ENCODE measurements at regions not wholly inside any gene's neighbourhood (a gene's known extent, or its start where the extent isn't known, plus 50 kb on each side); places are given as distances from the start of the nearest gene placed in this dataset.

DNA sequence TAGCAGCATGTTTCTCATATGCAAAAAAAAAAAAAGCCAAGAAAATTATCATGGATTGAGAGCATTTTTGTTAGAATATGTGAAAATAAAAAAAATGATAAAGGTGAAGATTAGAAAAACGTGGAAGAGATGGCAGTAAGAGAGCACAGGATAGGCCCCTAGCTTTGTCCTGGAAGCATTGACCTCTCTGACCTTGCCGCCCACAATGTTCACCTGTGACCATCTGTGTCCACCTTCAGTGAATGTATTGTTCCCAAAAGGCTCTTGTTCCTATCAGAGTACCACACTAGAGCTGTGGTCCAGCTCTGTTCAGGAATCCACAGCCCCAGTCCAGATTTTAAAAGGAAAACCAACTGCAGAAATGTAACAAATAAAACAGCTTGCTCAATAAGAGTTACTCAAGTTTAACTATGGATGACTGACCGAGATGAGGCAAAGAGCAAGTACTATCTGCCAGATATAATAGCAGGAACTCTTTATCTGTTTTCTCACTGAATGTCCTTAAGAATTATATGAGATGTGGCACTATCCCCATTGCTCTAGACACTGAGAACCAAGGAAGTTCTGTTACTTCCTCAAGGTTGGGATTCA is 287.7 kb upstream of the STXBP5 start:
- Mint-ChIP-seq H3K36me3 (ENCODE audit: low read depth) (no peaks in the 10 kb centered on the region), H3K9me3 (peaks cover 5% of the 10 kb centered on the region), H3K27ac (no peak overlapping the region), H3K27me3 (ENCODE audit: low read depth, poor library complexity) (no peaks in the 10 kb centered on the region), H3K4me1 (peaks cover 26% of the 10 kb centered on the region), H3K4me3 (no peak overlapping the region)
- TF ChIP-seq, protein P1, sequence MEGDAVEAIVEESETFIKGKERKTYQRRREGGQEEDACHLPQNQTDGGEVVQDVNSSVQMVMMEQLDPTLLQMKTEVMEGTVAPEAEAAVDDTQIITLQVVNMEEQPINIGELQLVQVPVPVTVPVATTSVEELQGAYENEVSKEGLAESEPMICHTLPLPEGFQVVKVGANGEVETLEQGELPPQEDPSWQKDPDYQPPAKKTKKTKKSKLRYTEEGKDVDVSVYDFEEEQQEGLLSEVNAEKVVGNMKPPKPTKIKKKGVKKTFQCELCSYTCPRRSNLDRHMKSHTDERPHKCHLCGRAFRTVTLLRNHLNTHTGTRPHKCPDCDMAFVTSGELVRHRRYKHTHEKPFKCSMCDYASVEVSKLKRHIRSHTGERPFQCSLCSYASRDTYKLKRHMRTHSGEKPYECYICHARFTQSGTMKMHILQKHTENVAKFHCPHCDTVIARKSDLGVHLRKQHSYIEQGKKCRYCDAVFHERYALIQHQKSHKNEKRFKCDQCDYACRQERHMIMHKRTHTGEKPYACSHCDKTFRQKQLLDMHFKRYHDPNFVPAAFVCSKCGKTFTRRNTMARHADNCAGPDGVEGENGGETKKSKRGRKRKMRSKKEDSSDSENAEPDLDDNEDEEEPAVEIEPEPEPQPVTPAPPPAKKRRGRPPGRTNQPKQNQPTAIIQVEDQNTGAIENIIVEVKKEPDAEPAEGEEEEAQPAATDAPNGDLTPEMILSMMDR (IDR thresholded peaks at IDR 0.05): no peak
- no peak for DNase-seq

- Mint-ChIP-seq H3K27me3 (ENCODE audit: low read depth, poor library complexity) (peaks cover 3% of the 10 kb centered on the region), H3K4me1 (peaks cover 30% of the 10 kb centered on the region), H3K36me3 (ENCODE audit: low read depth) (no peaks in the 10 kb centered on the region), H3K9me3 (peaks cover 5% of the 10 kb centered on the region), H3K27ac (no peak overlapping the region), H3K4me3 (no peak overlapping the region)
- TF ChIP-seq, protein P1 (IDR thresholded peaks at IDR 0.05): no peak
- DNase-seq: no peak
Measured at GRCh38 chr6:146917182-146917581, 287.0 kb upstream of the STXBP5 start.

DNA sequence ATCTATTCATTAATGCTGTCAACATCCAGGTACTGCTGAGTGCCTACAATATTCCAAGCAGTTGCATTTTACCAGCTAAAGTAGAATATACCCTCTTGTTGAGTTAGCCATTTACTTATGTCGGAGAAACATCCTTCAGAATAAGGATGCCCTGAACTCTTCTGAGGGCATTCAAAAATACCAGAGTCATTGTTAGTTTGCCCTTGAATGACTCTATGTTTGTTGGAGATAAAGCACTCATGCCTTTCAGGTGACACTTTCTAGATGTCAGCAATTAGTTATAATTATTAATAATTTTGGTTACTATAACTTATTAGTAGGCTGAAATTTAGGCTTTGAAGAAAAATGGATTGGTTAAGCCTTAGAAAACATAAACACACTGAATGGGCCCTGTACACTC is 286.2 kb upstream of the STXBP5 start:
- Mint-ChIP-seq H3K4me1 (peaks cover 30% of the 10 kb centered on the region), H3K27ac (no peak overlapping the region), H3K4me3 (no peak overlapping the region), H3K27me3 (ENCODE audit: low read depth, poor library complexity) (peaks cover 4% of the 10 kb centered on the region), H3K36me3 (ENCODE audit: low read depth) (no peaks in the 10 kb centered on the region), H3K9me3 (peaks cover 5% of the 10 kb centered on the region)
- no peak for DNase-seq
- TF ChIP-seq, protein P1 (IDR thresholded peaks at IDR 0.05): no peak

- H3K27ac Mint-ChIP-seq: no peak overlapping the region
- TF ChIP-seq, protein P1 (IDR thresholded peaks at IDR 0.05): no peak
- DNase-seq: no peak
- no peaks in the 10 kb centered on the region for H3K36me3 Mint-ChIP-seq (ENCODE audit: low read depth)
- peaks cover 4% of the 10 kb centered on the region for H3K27me3 Mint-ChIP-seq (ENCODE audit: low read depth, poor library complexity)
- no peak overlapping the region for H3K4me3 Mint-ChIP-seq
- H3K4me1 Mint-ChIP-seq: peaks cover 27% of the 10 kb centered on the region
- peaks cover 10% of the 10 kb centered on the region for H3K9me3 Mint-ChIP-seq
Measured at GRCh38 chr6:146919017-146919416, 285.2 kb upstream of the STXBP5 start.

DNA sequence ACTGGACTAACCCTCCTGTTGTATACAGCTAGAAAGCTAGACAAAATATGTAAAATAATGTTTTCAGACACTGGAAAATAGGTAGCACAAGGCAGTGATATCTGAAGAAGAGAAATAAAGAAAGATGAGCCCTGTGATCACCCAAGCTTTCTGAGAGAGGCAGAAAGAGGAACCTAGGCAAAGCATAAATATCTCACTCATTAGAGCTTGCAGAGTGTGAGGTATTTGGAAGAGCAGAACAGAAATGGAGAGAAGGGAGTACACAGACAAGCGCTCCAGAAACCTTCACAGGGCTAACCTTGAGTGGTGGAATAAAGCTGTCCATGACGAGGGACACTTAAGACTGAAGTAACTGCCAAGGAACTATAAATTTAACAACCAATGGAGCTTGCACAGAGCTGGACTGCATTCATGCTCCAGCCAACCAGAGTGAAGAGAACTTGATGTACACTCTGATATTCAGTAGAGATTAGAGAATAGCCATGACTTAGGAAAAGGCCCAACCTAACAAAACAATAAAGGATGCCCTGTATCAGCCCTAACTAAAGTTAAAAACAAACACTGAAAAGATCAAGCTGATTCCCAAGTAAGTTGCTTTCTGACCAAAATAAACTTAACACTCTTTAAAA is 280.9 kb upstream of the STXBP5 start:
- H3K27ac Mint-ChIP-seq: peak overlapping the region; percentile 29
- TF ChIP-seq, protein P1 (IDR thresholded peaks at IDR 0.05): no peak
- no peaks in the 10 kb centered on the region for H3K36me3 Mint-ChIP-seq (ENCODE audit: low read depth)
- no peak for DNase-seq
- peaks cover 4% of the 10 kb centered on the region for H3K27me3 Mint-ChIP-seq (ENCODE audit: low read depth, poor library complexity)
- H3K4me3 Mint-ChIP-seq: no peak overlapping the region
- H3K9me3 Mint-ChIP-seq: peaks cover 5% of the 10 kb centered on the region
- H3K4me1 Mint-ChIP-seq: peaks cover 16% of the 10 kb centered on the region

DNA sequence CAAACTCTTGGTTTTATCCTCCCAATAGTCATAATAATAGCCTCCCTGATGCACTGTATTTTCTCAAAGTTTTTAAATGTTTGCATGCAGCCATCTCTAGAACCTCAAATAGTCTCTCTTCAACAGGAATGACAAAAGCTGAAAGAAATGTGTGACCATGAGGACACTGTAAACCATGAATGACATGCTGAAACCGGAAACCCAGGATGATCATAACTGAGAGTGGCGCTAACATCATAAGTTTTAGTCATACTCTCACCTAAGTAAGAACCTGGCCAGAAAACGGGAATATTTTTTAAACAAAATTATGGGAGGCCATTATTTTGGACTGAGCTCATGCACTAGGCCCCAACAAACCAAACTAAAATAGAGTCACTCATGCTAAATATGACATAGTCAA is 278.4 kb upstream of the STXBP5 start:
- H3K4me1 Mint-ChIP-seq: peaks cover 16% of the 10 kb centered on the region
- H3K36me3 Mint-ChIP-seq (ENCODE audit: low read depth): no peaks in the 10 kb centered on the region
- no peak for DNase-seq
- H3K27me3 Mint-ChIP-seq (ENCODE audit: low read depth, poor library complexity): peaks cover 7% of the 10 kb centered on the region
- no peak overlapping the region for H3K27ac Mint-ChIP-seq
- H3K9me3 Mint-ChIP-seq: peaks cover 5% of the 10 kb centered on the region
- no peak overlapping the region for H3K4me3 Mint-ChIP-seq
- TF ChIP-seq, protein P1 (IDR thresholded peaks at IDR 0.05): no peak

All from nephron progenitor cell (in vitro differentiated cells).